HG02981 (cell line): ENCODE measurements at regions not wholly inside any gene's neighbourhood (a gene's known extent, or its start where the extent isn't known, plus 50 kb on each side); places are given as distances from the start of the nearest gene placed in this dataset.

Experiments used
- ATAC-seq: cut with Tn5 transposase; IDR thresholded peaks from one replicate; pipeline ENCODE4 v1.9.1; 2021; ENCODE audit warnings: mild to moderate bottlenecking, moderate library complexity; ENCODE audit not compliant: unreplicated experiment

DNA sequence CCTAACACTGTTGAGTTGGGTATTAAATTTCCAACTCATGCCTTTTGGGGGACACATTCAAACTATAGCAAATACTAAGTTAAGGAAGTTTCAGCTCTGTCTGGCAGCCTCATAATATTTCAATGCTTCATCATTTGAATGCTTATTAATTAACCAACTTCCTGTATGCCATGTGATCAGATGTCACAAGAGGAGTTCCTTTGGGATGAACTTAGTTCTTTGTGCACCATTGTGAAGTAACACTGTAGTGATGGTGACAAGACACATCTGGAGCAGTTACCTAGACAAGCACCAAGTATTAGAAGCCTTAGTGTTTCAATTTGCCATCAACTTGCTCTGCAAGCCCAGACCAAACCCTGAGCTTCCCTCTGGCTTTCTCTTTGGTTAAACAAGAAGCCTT, 90.7 kb upstream of the IL12B start:
- ATAC-seq: no peak

DNA sequence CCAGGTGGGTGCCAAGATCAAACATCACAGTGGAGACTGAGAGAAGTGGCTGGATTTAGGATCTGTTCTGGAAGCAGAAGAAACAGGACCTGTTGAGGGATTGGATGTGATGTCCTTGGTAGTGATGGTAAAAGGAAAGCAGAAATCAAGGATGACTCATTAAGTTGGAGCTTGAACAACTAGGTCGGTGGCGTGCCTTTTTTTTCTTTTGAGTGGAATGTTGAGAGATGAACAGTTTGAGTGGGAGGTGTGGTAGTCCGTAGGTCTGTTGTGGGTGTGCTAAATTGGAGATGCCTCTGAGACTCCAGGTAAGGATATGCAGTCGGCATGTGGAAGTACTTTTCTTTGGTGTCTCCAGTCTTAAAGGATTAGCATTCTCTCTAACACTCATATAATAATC, 92.1 kb upstream of the IL12B start:
- ATAC-seq: no peak

- ATAC-seq: no peak
Observed at GRCh38 chr5:159422910-159423309, 92.6 kb upstream of the IL12B start.

DNA sequence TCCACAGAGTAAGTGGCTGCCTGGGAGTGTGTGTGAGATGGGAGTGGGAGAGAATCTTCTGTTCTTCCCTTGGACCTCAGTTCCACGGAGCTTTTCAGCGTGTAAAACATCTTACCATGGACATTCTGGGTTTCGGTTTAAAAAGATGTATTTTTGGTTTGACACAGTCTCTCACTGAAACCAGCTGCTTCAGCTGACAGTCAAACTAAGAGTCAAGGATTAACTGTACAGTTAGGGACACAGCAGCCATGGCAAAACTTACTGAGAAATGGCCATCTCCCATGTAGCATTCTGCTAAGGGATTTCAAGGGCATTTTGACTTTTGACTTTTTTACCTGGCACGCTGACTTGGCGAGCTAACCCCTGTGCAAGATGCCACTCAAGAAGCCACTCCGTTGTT, 93.8 kb upstream of the IL12B start:
- no peak for ATAC-seq

DNA sequence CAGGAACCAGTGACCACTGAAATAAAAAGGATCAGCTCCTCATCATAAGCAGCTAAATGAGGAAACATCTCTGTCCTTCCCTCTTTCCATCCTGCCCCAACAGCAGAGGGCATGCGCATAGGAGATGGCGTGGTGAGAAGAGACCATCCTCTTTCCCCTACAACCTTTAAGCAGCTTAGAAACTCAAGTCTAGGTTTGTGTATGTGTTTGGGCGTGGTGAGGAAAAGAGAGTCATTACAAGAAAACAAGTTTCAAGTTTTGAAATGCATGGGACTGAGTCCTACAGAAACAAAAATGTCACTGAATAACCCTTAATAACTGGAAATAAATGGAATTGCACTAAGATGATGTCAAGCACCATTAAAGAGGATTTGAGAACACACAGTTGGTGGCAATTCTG, 96.4 kb upstream of the IL12B start:
- no peak for ATAC-seq

GRCh38 chr5:159427180-159428012, 97.1 kb upstream of the IL12B start:
- ATAC-seq: peak; percentile 66

DNA sequence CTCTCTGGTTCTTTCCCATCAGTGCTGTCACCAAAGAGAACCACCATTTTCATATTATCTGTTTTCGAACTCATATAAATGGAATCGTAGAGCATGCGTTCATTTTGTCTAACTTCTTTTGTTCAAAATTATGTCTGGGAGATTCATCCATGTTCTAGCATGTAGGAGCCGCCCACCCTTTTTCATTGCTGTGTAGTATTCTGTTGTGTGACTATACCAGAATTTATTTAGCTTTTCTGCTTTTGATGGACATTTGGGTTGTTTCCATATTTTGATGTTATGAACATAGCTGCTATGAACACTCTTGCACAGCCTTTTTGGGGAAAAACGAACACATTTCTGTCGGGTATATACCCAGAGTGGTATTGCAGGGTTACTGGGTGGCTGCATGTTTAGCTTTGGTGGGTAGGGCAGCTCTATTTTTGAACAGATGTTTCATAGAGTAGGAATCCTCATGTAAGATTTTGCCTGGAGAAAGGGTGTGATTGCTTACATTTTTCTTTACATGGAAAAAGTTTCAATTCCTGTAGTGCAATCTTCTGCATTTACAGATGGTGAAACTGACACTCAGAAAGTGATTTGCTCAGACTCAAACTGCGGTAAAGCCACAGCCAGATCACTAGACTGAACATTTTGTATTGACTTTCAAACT, 100.2 kb upstream of the IL12B start:
- no peak for ATAC-seq

- no peak for ATAC-seq
Observed at GRCh38 chr5:159435855-159436254, 105.6 kb upstream of the IL12B start.

DNA sequence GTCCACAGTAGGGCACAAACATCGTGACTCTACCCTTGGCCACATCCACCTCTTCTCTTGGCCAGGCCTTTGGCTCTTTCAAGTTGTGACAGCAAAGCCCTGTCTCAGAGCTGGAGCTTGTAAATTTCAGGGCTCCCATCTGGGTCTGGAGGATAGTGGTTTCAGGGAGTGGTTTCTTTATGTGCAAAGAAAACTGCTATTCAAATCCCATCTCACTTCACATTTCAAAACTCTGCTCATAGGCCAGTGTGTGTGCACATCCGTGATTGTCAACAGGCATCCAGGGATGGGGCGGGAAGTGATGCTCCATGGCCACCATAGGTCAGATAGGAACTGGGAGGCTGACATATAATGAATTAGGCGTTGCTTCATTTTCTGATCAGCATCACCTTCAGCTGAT, 107.8 kb upstream of the IL12B start:
- ATAC-seq: no peak

DNA sequence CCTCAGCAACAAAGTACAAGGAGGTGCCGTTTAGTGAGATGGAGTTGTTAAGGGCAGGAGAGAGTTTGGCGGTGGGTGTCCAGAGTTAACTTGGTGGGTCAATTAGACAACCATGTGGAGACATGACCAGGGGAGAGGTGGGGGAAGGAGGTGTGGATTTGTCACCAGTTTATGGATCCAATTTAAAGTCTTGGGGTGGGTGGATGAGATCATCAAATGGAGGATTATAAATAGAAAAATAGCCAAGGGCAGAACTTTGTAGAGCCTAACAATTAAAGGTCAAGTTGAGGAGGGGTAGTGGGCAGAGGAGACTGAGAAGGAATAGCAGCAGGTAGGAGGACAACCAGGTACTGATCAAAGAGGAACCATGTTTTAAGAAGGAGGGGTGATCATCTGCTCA, 108.7 kb upstream of the IL12B start:
- no peak for ATAC-seq

- ATAC-seq: no peak
Observed at GRCh38 chr5:159440235-159440634, 109.9 kb upstream of the IL12B start.

GRCh38 chr5:159440968-159441367, 110.7 kb upstream of the IL12B start:
- no peak for ATAC-seq

DNA sequence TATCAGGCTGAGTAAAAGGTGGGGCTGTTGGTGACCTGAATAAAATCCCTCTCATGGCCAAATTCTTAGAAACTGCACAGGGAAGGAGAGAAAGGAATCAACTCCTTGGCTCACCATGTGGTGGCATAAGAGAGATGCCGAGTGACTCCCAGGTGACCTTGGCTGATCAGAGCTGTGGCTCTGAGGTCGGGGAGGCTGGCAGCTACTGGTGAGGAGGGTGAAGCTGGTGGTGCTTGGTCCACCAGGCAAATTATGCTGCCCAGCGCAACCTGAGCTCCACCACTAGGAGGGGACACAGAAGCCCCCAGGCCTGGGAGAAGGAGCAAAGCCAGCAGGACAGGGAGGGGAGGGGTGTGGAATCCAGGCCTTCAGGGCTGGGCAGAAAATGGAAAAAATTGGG, 111.2 kb upstream of the IL12B start:
- no peak for ATAC-seq

DNA sequence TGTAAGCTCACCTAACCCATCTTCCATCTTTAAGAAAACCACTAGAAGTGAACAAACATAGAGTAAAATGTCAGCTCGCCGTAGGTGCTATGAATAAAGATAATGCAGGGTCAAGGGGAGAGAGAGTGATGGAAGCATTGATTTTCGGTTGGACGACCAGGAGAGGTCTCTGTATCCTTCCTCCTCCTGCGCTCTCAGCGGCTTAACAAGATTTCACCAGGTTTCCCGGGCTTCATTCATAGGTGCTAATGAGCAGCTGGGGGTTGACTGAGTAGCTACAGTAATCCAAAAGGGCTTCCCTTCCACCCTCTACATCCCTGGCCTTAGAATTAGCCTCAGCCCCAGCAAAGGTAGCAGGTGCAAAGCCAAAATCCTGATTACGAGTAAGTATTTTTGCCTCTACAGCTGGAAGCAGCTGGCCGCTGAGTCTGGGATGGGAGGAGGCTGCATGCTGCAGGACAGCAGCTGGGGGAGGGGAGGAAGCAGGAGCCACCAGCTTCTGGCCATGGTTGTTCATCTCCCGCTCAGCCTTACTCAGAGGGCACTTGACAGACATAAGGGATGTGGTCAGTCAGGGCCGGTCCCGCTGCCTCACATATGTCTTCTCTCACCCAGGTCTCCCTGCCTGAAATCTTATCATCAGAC, 112.0 kb upstream of the IL12B start:
- no peak for ATAC-seq

DNA sequence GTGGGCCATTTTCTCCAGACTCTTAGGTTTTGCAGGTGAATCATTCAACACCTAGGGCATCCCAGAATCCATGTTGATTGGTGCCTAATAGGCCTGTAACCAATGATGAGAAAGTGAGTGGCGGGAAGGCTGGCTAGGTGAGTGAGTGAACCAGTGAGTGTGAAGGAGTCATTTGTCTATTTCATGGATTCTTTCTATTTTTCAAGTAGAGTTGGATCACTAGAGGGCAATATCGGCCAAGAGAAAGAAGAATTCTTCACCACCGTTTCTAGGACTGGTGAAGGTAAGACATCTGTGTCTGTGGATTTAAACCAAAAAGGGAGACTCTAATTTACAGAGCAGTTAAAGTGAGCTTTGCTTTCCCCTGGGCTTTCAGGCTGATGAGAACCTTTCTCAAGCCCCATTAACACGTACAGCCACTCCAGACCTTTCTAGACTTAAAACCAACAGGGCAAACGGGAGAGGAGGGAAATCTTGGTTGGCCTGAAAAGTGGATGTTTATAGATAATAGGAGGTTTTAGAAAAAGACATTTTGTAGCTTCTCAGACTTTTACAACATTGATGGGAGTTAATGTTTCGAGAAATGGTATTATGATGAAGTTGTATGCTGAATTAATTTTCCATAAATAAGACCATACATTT, 114.3 kb upstream of the IL12B start:
- no peak for ATAC-seq

DNA sequence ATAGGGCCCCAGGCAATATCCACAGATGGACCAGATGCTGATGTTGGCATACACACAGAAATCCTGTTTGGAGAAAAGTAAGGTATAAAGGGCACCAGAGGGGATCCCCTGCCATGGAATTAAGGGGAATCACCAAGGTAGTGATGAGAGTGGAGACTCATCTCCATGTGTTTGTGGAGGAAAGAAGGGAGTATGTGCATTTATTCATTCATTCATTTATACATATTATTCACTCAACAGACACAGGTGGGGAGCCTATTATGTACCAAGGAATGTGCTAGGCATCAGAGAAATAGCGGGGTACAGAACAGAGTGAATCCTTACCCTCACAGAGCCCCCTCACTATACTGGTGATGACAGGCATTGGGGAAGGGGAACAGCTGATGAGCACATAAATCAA, 116.8 kb upstream of the IL12B start:
- no peak for ATAC-seq

DNA sequence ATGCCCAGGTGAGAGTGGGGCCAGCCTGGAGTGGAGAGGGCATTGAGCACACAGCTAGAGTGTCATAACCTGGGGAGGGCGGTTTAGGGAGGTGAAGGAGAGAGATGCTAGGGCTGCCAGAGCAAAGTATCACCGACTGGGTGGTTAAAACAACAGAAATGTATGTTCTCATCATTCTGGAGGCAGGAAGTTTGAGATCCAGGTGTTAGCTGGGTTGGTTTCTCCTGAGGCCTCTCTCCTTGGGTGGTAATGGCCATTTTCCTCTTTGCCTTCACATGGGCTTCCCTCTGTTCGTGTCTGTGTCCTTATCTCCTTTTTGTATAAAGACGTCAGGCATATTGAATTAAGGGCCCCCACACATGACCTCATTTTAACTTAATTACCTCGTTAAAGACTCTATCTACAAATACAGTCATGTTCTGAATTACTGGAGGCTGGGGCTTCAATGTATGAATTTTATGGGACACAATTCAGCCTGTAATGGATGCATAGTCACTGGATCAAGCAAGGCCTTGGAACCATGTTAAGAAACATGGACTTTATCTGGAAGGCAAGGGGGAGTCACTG, 118.6 kb upstream of the IL12B start:
- ATAC-seq: no peak

- ATAC-seq: no peak
Observed at GRCh38 chr5:159449925-159450324, 119.6 kb upstream of the IL12B start.

- no peak for ATAC-seq
Observed at GRCh38 chr5:159450417-159450816, 120.1 kb upstream of the IL12B start.

DNA sequence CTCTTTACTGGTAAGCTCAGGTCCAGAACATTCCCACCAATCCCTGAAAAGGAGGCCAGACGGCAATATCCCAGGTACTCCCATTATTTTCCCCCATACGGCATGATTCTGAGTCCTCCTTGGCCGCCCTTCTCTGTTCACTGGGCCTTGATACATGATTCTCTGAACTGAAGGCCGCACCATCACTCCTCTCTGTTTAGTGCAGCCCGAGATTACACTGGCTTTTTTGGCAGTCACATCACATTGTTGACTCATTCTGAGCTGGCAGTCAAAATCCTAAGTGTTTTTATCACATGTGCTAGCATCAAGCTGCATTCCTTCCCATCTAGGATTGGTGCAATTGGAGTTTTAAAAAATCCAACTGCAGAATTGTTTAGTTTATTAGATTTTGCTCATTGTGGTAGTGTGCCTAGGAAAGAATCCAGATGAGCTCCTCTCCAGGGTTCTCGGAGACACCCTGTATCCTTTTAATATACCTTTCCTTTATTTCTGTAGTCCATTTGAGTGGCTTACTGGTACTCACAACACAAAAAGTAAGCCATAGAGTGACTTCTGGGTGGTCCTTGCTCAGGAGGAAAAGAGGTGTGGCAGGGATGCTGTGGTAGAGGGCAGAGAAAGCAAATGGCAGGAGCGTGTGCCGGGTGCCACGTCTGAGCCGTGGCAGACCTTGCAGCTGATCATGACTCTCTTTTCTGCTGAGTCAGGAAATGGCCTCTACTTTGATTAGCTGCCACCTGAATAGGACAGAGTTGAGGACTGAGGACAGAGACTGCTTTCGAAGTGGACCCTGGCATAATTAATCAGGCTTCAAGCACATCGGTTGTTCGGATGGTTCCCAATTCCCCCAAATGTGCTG, 121.1 kb upstream of the IL12B start:
- ATAC-seq: no peak
